ENCODE measurements at regions not wholly inside any gene's neighbourhood (a gene's known extent, or its start where the extent isn't known, plus 50 kb on each side); places are given as distances from the start of the nearest gene placed in this dataset.

DNA sequence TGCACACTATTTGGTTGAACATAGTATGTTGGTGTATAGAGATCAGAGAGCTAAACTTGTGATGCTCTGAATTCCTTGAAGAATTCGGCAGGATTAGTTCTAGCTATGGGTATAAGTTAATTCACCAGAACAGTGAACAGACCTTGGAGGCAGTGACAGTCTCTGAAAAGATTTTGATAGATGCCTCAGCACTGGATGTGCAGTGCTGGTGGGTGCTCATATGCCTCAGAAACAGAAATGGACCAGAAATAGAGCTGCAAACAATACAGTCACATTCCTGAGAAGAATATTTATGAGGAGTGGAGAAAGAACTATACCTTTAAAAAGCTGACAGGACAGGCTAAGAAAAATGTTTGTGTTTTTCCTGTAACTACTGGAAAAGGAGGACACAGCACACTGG lies 747.7 kb downstream of the KCTD16 start:
- no peak for DNase-seq

- no peak for DNase-seq
These were observed 744.8 kb downstream of the KCTD16 start for GRCh38 chr5:144915452-144915851.

DNA sequence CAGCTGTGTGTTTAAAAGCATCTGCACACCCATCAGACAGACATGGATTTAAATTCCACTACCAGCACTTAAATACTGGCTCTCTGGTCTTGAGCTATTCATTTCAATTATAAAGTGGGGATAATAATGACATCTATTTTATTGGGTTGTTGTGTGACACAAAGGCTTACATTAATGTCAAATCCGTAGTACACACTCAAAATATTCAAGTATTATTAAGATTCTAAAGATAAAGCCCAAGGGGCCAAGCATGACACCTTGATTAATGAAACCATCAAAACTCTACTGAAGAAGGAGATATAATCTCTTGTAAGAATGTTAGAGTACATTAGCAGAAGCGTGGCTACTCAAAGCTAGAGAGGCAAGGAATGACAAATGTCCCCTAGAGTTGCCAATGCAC lies 743.0 kb downstream of the KCTD16 start:
- DNase-seq: peak; percentile 14

DNA sequence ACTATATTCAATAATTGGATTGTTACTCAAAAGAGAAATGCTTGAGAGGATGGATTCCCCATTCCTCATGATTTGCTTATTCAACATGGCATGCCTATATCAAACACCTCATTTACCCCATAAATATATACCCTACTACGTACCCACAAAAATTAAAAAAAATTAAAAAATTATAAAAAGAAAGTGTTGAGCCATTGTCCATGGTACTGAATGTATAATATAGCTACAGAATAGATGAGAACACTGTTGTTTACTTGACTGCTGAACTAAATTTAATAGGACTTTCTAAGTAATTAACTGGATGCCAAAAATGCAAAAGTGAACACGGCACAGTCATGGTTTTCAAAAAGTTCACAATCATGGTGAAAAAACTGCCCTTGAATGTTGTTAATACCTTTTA lies 725.8 kb downstream of the KCTD16 start:
- DNase-seq: no peak

GRCh38 chr5:144886668-144887067 lies 716.0 kb downstream of the KCTD16 start:
- DNase-seq: no peak

DNA sequence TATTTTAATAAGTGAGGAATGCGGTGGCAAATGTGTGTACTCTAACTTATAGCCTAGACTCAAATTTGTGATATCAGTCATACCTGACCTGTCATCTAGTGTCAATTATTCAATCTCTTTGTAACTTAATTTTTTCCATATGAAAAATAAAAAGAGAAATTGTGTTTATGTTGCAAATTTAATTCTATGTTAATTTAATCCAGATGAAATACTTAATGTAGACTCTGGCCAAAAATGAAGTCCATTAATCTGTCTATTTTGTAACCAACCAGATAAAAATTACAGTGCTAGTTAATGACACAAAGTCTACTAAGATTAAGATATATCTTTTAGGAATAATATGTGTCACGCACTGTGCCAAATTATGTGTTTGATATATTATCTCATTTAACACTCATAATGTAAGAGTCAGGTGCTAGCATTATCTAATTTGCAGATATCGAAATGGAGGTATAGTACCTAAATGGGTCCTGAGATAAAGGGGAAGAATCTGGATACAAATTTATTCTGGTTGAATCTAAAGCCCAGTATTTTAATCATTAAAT lies 712.1 kb downstream of the KCTD16 start:
- no peak for DNase-seq

DNA sequence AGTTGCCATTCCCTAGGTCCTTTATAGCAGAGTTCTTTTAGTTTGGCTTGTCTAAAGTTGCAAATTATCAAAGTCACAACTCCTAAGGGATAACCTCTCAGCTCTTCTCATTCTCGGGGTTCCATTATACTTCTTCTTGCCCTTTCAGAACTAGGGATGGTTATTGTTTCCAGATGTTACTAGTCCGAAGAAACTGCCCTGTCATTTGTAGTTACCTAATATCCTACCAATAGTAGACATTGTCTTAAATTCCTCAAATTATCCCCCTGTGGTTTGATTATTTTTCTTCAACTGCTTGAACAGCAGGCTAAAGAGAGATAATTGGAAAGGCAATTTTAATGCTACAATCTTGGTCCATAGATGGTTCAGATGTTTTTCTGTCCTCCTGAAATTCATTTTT lies 709.8 kb downstream of the KCTD16 start:
- no peak for DNase-seq

DNA sequence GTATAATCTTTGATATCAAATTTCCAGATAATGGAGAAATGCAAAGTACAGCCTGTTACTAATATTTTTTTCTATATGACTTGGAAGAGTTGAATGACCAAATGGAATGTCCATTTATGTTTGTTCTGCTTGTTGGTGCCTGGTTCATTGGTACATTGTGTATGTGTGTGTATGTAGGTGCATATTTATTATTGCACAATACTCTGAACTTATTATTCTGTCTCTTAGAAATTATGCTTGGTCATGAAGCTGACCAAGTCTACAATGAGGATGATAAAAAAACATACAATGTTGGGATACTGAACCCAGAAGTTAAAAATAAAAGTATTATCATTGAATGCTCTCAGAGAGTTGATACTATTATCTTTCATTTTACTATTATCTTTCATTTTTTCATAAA lies 706.3 kb downstream of the KCTD16 start:
- DNase-seq: no peak

GRCh38 chr5:144873076-144873475 lies 702.4 kb downstream of the KCTD16 start:
- DNase-seq: no peak

GRCh38 chr5:144864118-144864517 lies 693.4 kb downstream of the KCTD16 start:
- peak; percentile 8 for DNase-seq

DNA sequence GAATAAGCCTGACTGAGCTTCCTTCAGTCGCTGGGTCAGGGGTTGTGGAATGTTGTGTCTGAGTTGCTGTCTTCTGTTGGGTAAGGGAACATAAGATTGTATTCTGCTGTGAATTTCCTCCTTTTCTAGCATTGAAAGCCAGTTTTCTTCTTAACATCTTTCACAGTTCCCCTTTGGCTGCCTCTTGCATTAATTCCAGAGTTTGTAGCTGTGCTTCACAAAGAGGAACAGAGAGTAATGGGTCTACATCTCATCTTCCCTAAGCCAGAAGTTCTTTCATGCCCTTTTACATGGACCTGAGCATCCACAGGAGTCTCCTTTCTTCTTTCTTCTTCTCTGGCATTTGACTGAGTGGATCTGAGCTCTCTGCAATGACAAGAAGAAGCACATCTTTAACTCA lies 686.8 kb downstream of the KCTD16 start:
- DNase-seq: no peak

GRCh38 chr5:144844086-144844485 lies 673.4 kb downstream of the KCTD16 start:
- DNase-seq: no peak

DNA sequence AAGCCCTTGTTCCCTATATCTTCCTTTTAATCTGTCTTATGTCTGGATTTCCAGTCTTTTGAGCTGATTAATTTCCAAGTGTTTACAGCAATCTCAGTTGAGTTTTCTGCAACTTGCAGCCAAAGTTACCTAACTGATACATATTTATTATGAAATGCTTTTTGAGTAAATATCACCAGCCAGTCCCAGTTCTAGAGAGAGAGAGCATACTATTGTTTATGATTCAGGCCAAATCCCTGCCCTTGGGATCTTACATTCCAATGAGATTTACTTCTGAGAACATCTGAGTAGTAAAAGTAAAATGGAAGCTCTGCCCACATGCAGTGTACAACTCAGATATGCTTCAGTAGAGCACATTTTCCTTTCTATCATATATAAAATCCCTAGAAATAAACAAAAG lies 661.7 kb downstream of the KCTD16 start:
- peak; percentile 23 for DNase-seq

DNA sequence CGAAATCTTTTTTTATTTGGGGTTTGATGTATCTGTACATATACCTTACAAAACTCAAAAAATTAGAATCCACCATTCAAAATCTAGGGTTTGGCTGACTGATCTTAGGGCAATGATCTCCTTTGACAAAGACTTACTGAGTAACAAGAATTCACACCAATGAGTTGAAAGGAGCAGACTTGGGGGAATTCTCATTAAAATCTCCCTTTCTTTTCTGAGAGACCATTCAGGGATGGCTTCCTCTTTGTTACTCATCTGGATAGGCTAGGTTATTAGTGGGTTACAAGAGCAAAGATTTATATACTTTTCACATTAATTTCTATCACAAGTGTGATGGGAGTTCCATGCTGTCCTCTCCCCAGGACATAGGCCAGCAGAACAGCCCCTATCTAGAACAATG lies 661.0 kb downstream of the KCTD16 start:
- no peak for DNase-seq

DNA sequence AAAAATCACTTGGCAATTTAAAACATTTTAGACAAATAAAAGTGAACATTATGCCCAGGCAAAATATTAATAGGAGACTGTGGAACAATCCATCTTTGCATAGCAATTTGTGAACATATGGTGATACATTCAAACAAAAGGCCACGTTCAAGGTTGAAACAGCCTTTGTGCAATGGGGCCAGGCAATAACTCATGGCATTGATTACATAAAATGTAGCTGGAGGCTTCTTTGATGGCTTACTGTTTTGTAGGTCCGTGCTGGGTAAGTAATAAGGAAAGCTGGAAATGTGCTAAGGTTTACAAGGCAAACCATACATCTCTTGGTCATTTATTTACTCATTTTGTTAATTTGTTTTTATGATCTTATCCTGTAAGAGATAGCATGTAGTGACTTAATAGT lies 651.8 kb downstream of the KCTD16 start:
- DNase-seq: no peak

DNA sequence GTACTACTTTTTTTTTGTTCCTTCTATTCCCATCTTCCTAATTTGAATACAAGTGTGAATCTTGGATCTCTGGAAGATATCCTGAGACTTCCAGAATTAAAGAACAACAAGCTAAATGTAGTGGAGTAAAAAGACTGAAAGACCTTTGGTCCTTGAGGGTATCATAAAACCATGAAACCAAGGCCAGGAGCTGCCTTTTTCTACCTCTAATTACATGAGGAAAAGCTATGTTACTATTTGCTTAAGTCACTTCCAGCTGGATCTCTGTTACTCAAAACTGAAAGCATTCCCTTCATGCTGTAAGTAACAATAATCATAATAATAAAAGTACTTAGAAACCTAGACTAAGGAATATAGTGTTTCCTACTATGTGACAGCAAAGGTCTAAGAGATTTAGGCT lies 649.6 kb downstream of the KCTD16 start:
- DNase-seq: no peak

DNA sequence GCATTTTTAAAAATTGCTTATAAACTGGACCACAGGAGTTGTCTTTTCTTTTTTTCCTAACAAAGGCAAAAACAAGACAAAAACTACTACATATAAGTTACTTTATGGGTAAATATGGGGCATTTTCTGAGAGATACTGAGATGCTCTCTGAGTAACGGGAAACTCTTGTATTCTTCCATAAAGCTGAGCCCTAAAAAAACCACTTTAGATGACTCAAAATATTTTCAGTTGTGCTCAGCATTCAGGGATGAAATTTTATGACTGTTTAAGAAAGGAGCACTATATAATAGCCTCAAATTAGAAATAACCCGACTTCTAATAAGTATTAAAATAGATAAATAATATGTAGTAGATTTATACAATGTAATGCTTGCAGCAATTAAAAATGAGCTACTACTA lies 644.5 kb downstream of the KCTD16 start:
- DNase-seq: no peak

GRCh38 chr5:144812763-144813162 lies 642.1 kb downstream of the KCTD16 start:
- DNase-seq: no peak

GRCh38 chr5:144800169-144800568 lies 629.5 kb downstream of the KCTD16 start:
- DNase-seq: no peak

- no peak for DNase-seq
These were observed 627.9 kb downstream of the KCTD16 start for GRCh38 chr5:144798595-144798994.

GRCh38 chr5:144794922-144795321 lies 624.2 kb downstream of the KCTD16 start:
- DNase-seq: no peak

DNA sequence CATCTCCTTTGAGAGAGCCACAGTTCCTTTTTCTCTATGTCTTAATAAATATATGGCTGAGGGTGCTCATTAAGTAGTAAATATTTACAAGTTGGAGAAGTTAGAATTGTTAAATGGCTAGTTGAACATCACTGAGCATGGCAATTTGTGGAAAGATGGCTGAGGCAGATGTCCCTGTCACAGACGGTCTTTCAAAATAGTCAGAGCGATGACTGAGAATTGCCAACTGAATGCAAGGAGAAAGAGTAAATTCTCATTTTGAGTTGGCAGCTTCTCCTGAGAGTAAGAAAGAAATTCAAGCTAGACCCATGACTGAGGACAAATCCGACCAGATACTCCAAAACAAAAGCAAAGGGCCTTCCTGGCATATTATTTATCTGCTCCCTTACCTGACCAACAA lies 617.9 kb downstream of the KCTD16 start:
- no peak for DNase-seq

- no peak for DNase-seq
These were observed 617.4 kb downstream of the KCTD16 start for GRCh38 chr5:144788046-144788445.

DNA sequence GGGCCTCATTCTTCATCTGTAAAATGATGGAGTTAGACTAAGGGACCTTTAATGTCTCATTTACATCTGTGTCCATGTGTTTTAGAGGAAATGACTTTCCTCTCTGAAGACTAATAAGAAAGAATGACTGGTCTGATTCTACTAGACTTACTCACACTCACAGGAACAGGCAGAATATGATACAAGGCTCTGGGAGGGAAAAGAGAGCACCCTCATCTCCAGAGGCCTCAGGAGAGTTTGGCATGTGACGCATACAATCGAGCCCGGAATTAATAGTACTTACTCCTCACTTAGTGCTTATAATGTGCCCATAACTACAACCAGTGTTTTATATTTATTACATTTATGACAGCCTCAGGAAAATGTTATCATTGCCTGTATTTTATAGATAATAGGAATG lies 608.7 kb downstream of the KCTD16 start:
- DNase-seq: no peak

GRCh38 chr5:144778561-144778960 lies 607.9 kb downstream of the KCTD16 start:
- no peak for DNase-seq

GRCh38 chr5:144774197-144774596 lies 603.5 kb downstream of the KCTD16 start:
- no peak for DNase-seq

Measured in NCI-H82 (cell line).